ENCODE measurements at regions not wholly inside any gene's neighbourhood (a gene's known extent, or its start where the extent isn't known, plus 50 kb on each side); places are given as distances from the start of the nearest gene placed in this dataset.

- no peak overlapping the region for H3K27ac Mint-ChIP-seq
- peaks cover 24% of the 10 kb centered on the region for H3K9me3 Mint-ChIP-seq
- DNase-seq (ENCODE audit: low spot score) (no peak), ATAC-seq (no peak)
- H3K4me3 Mint-ChIP-seq = no peak overlapping the region
- no peaks in the 10 kb centered on the region for H3K36me3 Mint-ChIP-seq
- no peaks in the 10 kb centered on the region for H3K27me3 Mint-ChIP-seq
- no peaks in the 10 kb centered on the region for H3K4me1 Mint-ChIP-seq (ENCODE audit: low read depth in 2 of 2)
These were observed 1050.0 kb upstream of the INTU start for GRCh38 chr4:126582737-126583136.

GRCh38 chr4:126583509-126583908 is 1049.2 kb upstream of the INTU start:
- H3K27me3 Mint-ChIP-seq = no peaks in the 10 kb centered on the region
- no peak overlapping the region for H3K27ac Mint-ChIP-seq
- DNase-seq (ENCODE audit: low spot score) (no peak), ATAC-seq (no peak)
- peaks cover 24% of the 10 kb centered on the region for H3K9me3 Mint-ChIP-seq
- H3K36me3 Mint-ChIP-seq = no peaks in the 10 kb centered on the region
- no peaks in the 10 kb centered on the region for H3K4me1 Mint-ChIP-seq (ENCODE audit: low read depth in 2 of 2)
- H3K4me3 Mint-ChIP-seq = no peak overlapping the region

- ATAC-seq (no peak), DNase-seq (ENCODE audit: low spot score) (no peak)
- H3K4me1 Mint-ChIP-seq (ENCODE audit: low read depth in 2 of 2) = no peaks in the 10 kb centered on the region
- H3K9me3 Mint-ChIP-seq = peaks cover 12% of the 10 kb centered on the region
- H3K27me3 Mint-ChIP-seq = no peaks in the 10 kb centered on the region
- no peaks in the 10 kb centered on the region for H3K36me3 Mint-ChIP-seq
- no peak overlapping the region for H3K27ac Mint-ChIP-seq
- no peak overlapping the region for H3K4me3 Mint-ChIP-seq
These were observed 1041.2 kb upstream of the INTU start for GRCh38 chr4:126591583-126591982.

GRCh38 chr4:126592088-126592487 is 1040.7 kb upstream of the INTU start:
- H3K9me3 Mint-ChIP-seq = peaks cover 11% of the 10 kb centered on the region
- H3K27me3 Mint-ChIP-seq = no peaks in the 10 kb centered on the region
- no peak overlapping the region for H3K27ac Mint-ChIP-seq
- no peaks in the 10 kb centered on the region for H3K36me3 Mint-ChIP-seq
- no peaks in the 10 kb centered on the region for H3K4me1 Mint-ChIP-seq (ENCODE audit: low read depth in 2 of 2)
- no peak for DNase-seq (ENCODE audit: low spot score)
- ATAC-seq = no peak
- H3K4me3 Mint-ChIP-seq = no peak overlapping the region

GRCh38 chr4:126593626-126594025 is 1039.1 kb upstream of the INTU start:
- Mint-ChIP-seq H3K4me1 (ENCODE audit: low read depth in 2 of 2) (no peaks in the 10 kb centered on the region), H3K27me3 (no peaks in the 10 kb centered on the region), H3K36me3 (no peaks in the 10 kb centered on the region), H3K4me3 (no peak overlapping the region), H3K9me3 (peaks cover 5% of the 10 kb centered on the region), H3K27ac (no peak overlapping the region)
- no peak for ATAC-seq
- no peak for DNase-seq (ENCODE audit: low spot score)

- Mint-ChIP-seq H3K27ac (no peak overlapping the region), H3K36me3 (no peaks in the 10 kb centered on the region), H3K9me3 (peaks cover 5% of the 10 kb centered on the region), H3K4me1 (ENCODE audit: low read depth in 2 of 2) (no peaks in the 10 kb centered on the region), H3K27me3 (no peaks in the 10 kb centered on the region), H3K4me3 (no peak overlapping the region)
- ATAC-seq (no peak), DNase-seq (ENCODE audit: low spot score) (no peak)
These were observed 1037.1 kb upstream of the INTU start for GRCh38 chr4:126595643-126596042.

- no peak for ATAC-seq
- no peaks in the 10 kb centered on the region for H3K27me3 Mint-ChIP-seq
- H3K4me1 Mint-ChIP-seq (ENCODE audit: low read depth in 2 of 2) = no peaks in the 10 kb centered on the region
- H3K36me3 Mint-ChIP-seq = no peaks in the 10 kb centered on the region
- H3K27ac Mint-ChIP-seq = no peak overlapping the region
- H3K9me3 Mint-ChIP-seq = peaks cover 5% of the 10 kb centered on the region
- DNase-seq (ENCODE audit: low spot score) = no peak
- H3K4me3 Mint-ChIP-seq = no peak overlapping the region
These were observed 1033.0 kb upstream of the INTU start for GRCh38 chr4:126599746-126600145.

- H3K27ac Mint-ChIP-seq = no peak overlapping the region
- DNase-seq (ENCODE audit: low spot score) (no peak), ATAC-seq (no peak)
- no peaks in the 10 kb centered on the region for H3K4me1 Mint-ChIP-seq (ENCODE audit: low read depth in 2 of 2)
- H3K36me3 Mint-ChIP-seq = no peaks in the 10 kb centered on the region
- H3K27me3 Mint-ChIP-seq = no peaks in the 10 kb centered on the region
- H3K9me3 Mint-ChIP-seq = no peaks in the 10 kb centered on the region
- no peak overlapping the region for H3K4me3 Mint-ChIP-seq
These were observed 1029.5 kb upstream of the INTU start for GRCh38 chr4:126603210-126603609.

- no peaks in the 10 kb centered on the region for H3K27me3 Mint-ChIP-seq
- DNase-seq (ENCODE audit: low spot score) (no peak), ATAC-seq (no peak)
- no peaks in the 10 kb centered on the region for H3K4me1 Mint-ChIP-seq (ENCODE audit: low read depth in 2 of 2)
- H3K27ac Mint-ChIP-seq = no peak overlapping the region
- no peaks in the 10 kb centered on the region for H3K9me3 Mint-ChIP-seq
- no peak overlapping the region for H3K4me3 Mint-ChIP-seq
- no peaks in the 10 kb centered on the region for H3K36me3 Mint-ChIP-seq
These were observed 1028.9 kb upstream of the INTU start for GRCh38 chr4:126603825-126604224.

GRCh38 chr4:126604268-126604867 is 1028.4 kb upstream of the INTU start:
- Mint-ChIP-seq H3K27me3 (no peaks in the 10 kb centered on the region), H3K4me1 (ENCODE audit: low read depth in 2 of 2) (no peaks in the 10 kb centered on the region), H3K27ac (no peak overlapping the region), H3K4me3 (no peak overlapping the region), H3K9me3 (no peaks in the 10 kb centered on the region), H3K36me3 (no peaks in the 10 kb centered on the region)
- DNase-seq (ENCODE audit: low spot score) = no peak
- ATAC-seq = no peak

GRCh38 chr4:126610933-126611332 is 1021.8 kb upstream of the INTU start:
- DNase-seq (ENCODE audit: low spot score) (no peak), ATAC-seq (no peak)
- H3K36me3 Mint-ChIP-seq = peaks cover 1% of the 10 kb centered on the region
- no peaks in the 10 kb centered on the region for H3K4me1 Mint-ChIP-seq (ENCODE audit: low read depth in 2 of 2)
- H3K4me3 Mint-ChIP-seq = no peak overlapping the region
- H3K9me3 Mint-ChIP-seq = peaks cover under 1% of the 10 kb centered on the region
- H3K27me3 Mint-ChIP-seq = no peaks in the 10 kb centered on the region
- no peak overlapping the region for H3K27ac Mint-ChIP-seq

GRCh38 chr4:126611900-126612299 is 1020.9 kb upstream of the INTU start:
- Mint-ChIP-seq H3K4me3 (no peak overlapping the region), H3K27ac (no peak overlapping the region), H3K36me3 (peaks cover 6% of the 10 kb centered on the region), H3K27me3 (no peaks in the 10 kb centered on the region), H3K9me3 (peaks cover 6% of the 10 kb centered on the region), H3K4me1 (ENCODE audit: low read depth in 2 of 2) (no peaks in the 10 kb centered on the region)
- ATAC-seq (no peak), DNase-seq (ENCODE audit: low spot score) (no peak)

- Mint-ChIP-seq H3K9me3 (peaks cover 9% of the 10 kb centered on the region), H3K4me1 (ENCODE audit: low read depth in 2 of 2) (no peaks in the 10 kb centered on the region), H3K36me3 (peaks cover 12% of the 10 kb centered on the region), H3K27me3 (no peaks in the 10 kb centered on the region), H3K27ac (no peak overlapping the region), H3K4me3 (no peak overlapping the region)
- ATAC-seq = no peak
- no peak for DNase-seq (ENCODE audit: low spot score)
These were observed 1018.4 kb upstream of the INTU start for GRCh38 chr4:126614356-126614855.

- Mint-ChIP-seq H3K27me3 (no peaks in the 10 kb centered on the region), H3K36me3 (peaks cover 12% of the 10 kb centered on the region), H3K4me1 (ENCODE audit: low read depth in 2 of 2) (no peaks in the 10 kb centered on the region), H3K27ac (no peak overlapping the region), H3K9me3 (peaks cover 19% of the 10 kb centered on the region), H3K4me3 (no peak overlapping the region)
- ATAC-seq (no peak), DNase-seq (ENCODE audit: low spot score) (no peak)
These were observed 1016.0 kb upstream of the INTU start for GRCh38 chr4:126616795-126617194.

GRCh38 chr4:126627255-126627654 is 1005.5 kb upstream of the INTU start:
- no peaks in the 10 kb centered on the region for H3K27me3 Mint-ChIP-seq
- peaks cover 12% of the 10 kb centered on the region for H3K9me3 Mint-ChIP-seq
- ATAC-seq (no peak), DNase-seq (ENCODE audit: low spot score) (no peak)
- no peak overlapping the region for H3K27ac Mint-ChIP-seq
- no peaks in the 10 kb centered on the region for H3K4me1 Mint-ChIP-seq (ENCODE audit: low read depth in 2 of 2)
- no peak overlapping the region for H3K4me3 Mint-ChIP-seq
- H3K36me3 Mint-ChIP-seq = no peaks in the 10 kb centered on the region

Measured in natural killer cell treated with Interleukin-12 subunit alpha and Interleukin-12 subunit beta and Interleukin-15 and Interleukin-18, amount 100 ng/mL, for 72 hours (primary cell).